Esophagus squamous epithelium (tissue), 5 donors: ENCODE measurements at regions not wholly inside any gene's neighbourhood (a gene's known extent, or its start where the extent isn't known, plus 50 kb on each side); places are given as distances from the start of the nearest gene placed in this dataset.
"Not testable (repeated sequence)": the region's sequence is repeated elsewhere in the genome, so short reads cannot be mapped to it uniquely, and the experiment has no call there.

Experiments
- DNase-seq: peaks from one replicate; lab custom pipeline; 2025; lab: John Stamatoyannopoulos, UW
- H3K27ac ChIP-seq, 4 donors: fragments of 200-600 bp; sonication (generic); one replicate each; pipeline ENCODE4 v1.5.1; 2016 to 2019; ENCODE audit warnings: mild to moderate bottlenecking in 1 of 4
- H3K27me3 ChIP-seq, 4 donors: fragments of 200-600 bp; sonication (generic); 1 replicate in 3 of 4; 2 replicates in 1 of 4; pipeline versions ENCODE4 v1.5.1 to v1.6.0; 2017 to 2021; ENCODE audit warnings: antibody characterized with exemption in 1 of 4
- H3K36me3 ChIP-seq, 3 donors: fragments of 200-600 bp; sonication (generic); one replicate each; pipeline ENCODE4 v1.5.1; 2016 to 2019
- H3K4me1 ChIP-seq, 3 donors: fragments of 200-600 bp; sonication (generic); one replicate each; pipeline ENCODE4 v1.5.1; 2017 to 2019
- H3K4me3 ChIP-seq, 4 donors: fragments of 200-600 bp; sonication (generic); 1 replicate in 3 of 4; 2 replicates in 1 of 4; pipeline ENCODE4 v1.5.1; 2016 to 2019; ENCODE audit warnings: mild to moderate bottlenecking in 2 of 4, moderate library complexity in 1 of 4
- H3K9me3 ChIP-seq, 3 donors: fragments of 200-600 bp; sonication (generic); one replicate each; pipeline ENCODE4 v1.5.1; 2016 to 2019
- CTCF ChIP-seq, 6 experiments: fragments of 450-650 bp in 4 of 6; fragments of 200-600 bp in 2 of 6; sonication (generic) in 2 of 6; IDR thresholded peaks; one replicate each; pipeline ENCODE4 v1.5.1; 2016 to 2019; ENCODE audit warnings: antibody characterized with exemption in 6 of 6, mild to moderate bottlenecking in 4 of 6, moderate library complexity in 4 of 6
- POLR2A ChIP-seq, 4 donors: fragments of 450-650 bp; IDR thresholded peaks; one replicate each; pipeline ENCODE4 v1.6.1; 2017; ENCODE audit warnings: antibody characterized with exemption in 4 of 4, mild to moderate bottlenecking in 4 of 4, moderate library complexity in 3 of 4
- WGBS, 2 donors: methylation state at CpG; one replicate each; pipeline ENCODE4 v1.1.5; 2018; 5-methylcytosine and 5-hydroxymethylcytosine counted together
- intact Hi-C: fragments of 100-400 bp; cut with DNase I; formaldehyde crosslinking; loops from one replicate; pipeline ENCODE4 v1.15.0; 2022
- donor health status: DM: yes; HTN: yes; CAD: no.

- H3K36me3 ChIP-seq: no peaks in the 10 kb centered on the region
- intact Hi-C loops: no loop called here
- H3K9me3 ChIP-seq: no peaks in the 10 kb centered on the region
- TF ChIP-seq POLR2A (IDR thresholded peaks at IDR 0.05) (no peak), CTCF (IDR thresholded peaks at IDR 0.05) (no peak)
- DNase-seq: no peak
- no peaks in the 10 kb centered on the region for H3K4me1 ChIP-seq
- 37 to 71% methylated on average over 1 of the region's 1 CpG for WGBS, 2 donors
- no peaks in the 10 kb centered on the region for H3K27me3 ChIP-seq
- H3K27ac ChIP-seq: no peak overlapping the region
- no peak overlapping the region for H3K4me3 ChIP-seq
Observed at GRCh38 chr5:101284736-101285375, 381.8 kb upstream of the ST8SIA4 start.

GRCh38 chr5:101283938-101284337 lies 380.9 kb upstream of the ST8SIA4 start:
- H3K4me3 ChIP-seq, intact Hi-C loops, H3K4me1 ChIP-seq, H3K36me3 ChIP-seq, H3K27ac ChIP-seq, DNase-seq, H3K27me3 ChIP-seq, H3K9me3 ChIP-seq: not testable (repeated sequence)
- 87 to 88% methylated on average over 3 of the region's 3 CpGs for WGBS, 2 donors

- no peak overlapping the region for H3K4me3 ChIP-seq
- intact Hi-C loops: no loop called here
- TF ChIP-seq CTCF (IDR thresholded peaks at IDR 0.05) (no peak), POLR2A (IDR thresholded peaks at IDR 0.05) (no peak)
- H3K27me3 ChIP-seq: no peaks in the 10 kb centered on the region
- H3K36me3 ChIP-seq: no peaks in the 10 kb centered on the region
- no peaks in the 10 kb centered on the region for H3K9me3 ChIP-seq
- DNase-seq: no peak
- 54 to 64% methylated on average over 2 of the region's 2 CpGs for WGBS, 2 donors
- no peaks in the 10 kb centered on the region for H3K4me1 ChIP-seq
- H3K27ac ChIP-seq: no peak overlapping the region
Observed at GRCh38 chr5:101278917-101279316, 375.8 kb upstream of the ST8SIA4 start.

GRCh38 chr5:101278011-101278687 lies 375.1 kb upstream of the ST8SIA4 start:
- TF ChIP-seq CTCF (IDR thresholded peaks at IDR 0.05) (no peak), POLR2A (IDR thresholded peaks at IDR 0.05) (no peak)
- WGBS, 2 donors: 24 to 54% methylated on average over 5 of the region's 5 CpGs
- intact Hi-C loops: no loop called here
- no peaks in the 10 kb centered on the region for H3K9me3 ChIP-seq
- no peak overlapping the region for H3K4me3 ChIP-seq
- no peaks in the 10 kb centered on the region for H3K36me3 ChIP-seq
- no peak overlapping the region for H3K27ac ChIP-seq
- H3K4me1 ChIP-seq: no peaks in the 10 kb centered on the region
- H3K27me3 ChIP-seq: no peaks in the 10 kb centered on the region
- no peak for DNase-seq

DNA sequence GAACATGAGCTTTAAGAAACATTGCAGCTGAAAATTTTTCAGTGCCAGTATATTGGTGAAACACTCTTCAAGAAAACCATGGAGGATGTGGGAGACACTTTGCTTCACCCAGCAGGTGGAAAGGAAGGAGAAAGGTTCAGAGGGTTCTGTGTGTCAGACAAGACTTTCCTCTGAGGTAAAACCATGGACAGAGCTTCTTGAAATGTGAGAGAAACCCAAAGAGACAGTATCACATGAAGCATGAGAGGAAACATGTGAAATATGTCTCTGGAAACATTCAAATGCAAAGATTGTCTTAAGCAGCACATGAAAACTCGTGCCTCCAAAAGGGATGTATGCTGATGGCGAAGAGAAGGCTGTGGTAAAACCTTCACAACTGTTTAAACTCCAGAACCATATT lies 368.9 kb upstream of the ST8SIA4 start:
- no peak for DNase-seq
- no peak overlapping the region for H3K27ac ChIP-seq
- WGBS, 2 donors: 55 to 67% methylated on average over 2 of the region's 2 CpGs
- H3K36me3 ChIP-seq: no peaks in the 10 kb centered on the region
- H3K27me3 ChIP-seq: no peaks in the 10 kb centered on the region
- intact Hi-C loops: no loop called here
- no peaks in the 10 kb centered on the region for H3K4me1 ChIP-seq
- no peak for TF ChIP-seq CTCF (IDR thresholded peaks at IDR 0.05)
- no peak for TF ChIP-seq POLR2A (IDR thresholded peaks at IDR 0.05)
- H3K4me3 ChIP-seq: no peak overlapping the region
- H3K9me3 ChIP-seq: no peaks in the 10 kb centered on the region
